Heart left ventricle (tissue), 13 donors: ENCODE measurements at regions not wholly inside any gene's neighbourhood (a gene's known extent, or its start where the extent isn't known, plus 50 kb on each side); places are given as distances from the start of the nearest gene placed in this dataset.

Experiments used
- POLR2A ChIP-seq, 2 donors: fragments of 450-650 bp; IDR thresholded peaks; one replicate each; pipeline ENCODE4 v1.6.1; 2017; ENCODE audit warnings: antibody characterized with exemption in 2 of 2, mild to moderate bottlenecking in 2 of 2, moderate library complexity in 2 of 2
- TF ChIP-seq, protein P1 (sequence below), 12 donors: fragments of 200-600 bp; sonication (generic) in 4 of 12; IDR thresholded peaks; one replicate each; pipeline versions ENCODE4 v1.5.0 to v1.8.0; 2018 to 2022; ENCODE audit warnings: antibody characterized with exemption in 12 of 12, mild to moderate bottlenecking in 5 of 12
- donor health status: ischemic (EF 13 %, LVEDD 7.1; RV severe dilation, severe dysfunction).
- donor health status: DM: no; HTN: yes; CAD: no.
- donor health status: DM: no; HTN: no; CAD: no.
- donor health status: ischemic (EF 25% LVEDD 6.9; RV normal size, moderate dysfunction).
- donor health status: ischemic (EF 25% LVEDD 5.7; RV mildly dilated, moderate dysfunction).
- donor health status: ischemic (EF 35%, LVEDD 5.7; RV mildly dilated, moderate dysfunction).
- donor health status: nonischemic (EF 11% LVEDD 7.7; RV severe dilation, severe dysfunction).
- donor health status: DM: yes; HTN: yes; CAD: no.
- donor health status: PGD.
- donor health status: ischemic (EF 29% LVEDD 5.4; RV normal size, mild dysfunction).
- donor health status: nonischemic (EF 23%, LVEDD 6.1; RV moderate dilation, normal function).

DNA sequence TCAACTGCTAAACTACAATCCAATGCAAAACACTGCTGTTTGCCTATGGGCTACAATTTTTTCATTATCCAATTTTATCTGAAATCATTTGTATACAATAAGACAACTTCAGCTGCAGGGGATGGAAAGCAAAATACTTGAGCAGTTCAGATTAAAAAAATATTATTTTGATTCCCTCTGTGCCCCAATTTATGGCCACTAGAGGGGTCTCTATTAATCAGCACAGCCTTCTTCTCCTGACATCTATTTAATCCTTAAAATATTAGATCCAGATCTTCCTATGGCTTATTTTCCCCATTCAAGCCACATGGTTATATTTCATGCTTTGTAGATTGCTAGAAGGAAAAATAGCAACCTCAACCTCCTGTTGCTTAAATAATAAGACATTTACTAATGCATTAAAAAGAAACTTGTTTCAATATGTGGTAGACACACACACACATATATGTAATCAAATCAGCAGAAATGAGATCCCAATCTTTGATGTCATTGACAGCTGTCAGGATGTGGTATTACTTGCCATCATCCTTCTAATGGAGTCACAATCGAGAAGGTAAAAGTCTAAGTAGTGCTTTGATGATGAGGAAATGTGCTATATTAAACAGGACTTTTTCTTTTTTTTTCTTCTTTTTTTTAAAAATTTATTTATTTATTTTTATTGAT lies 104.2 kb downstream of the P2RY1 start:
- TF ChIP-seq, protein P1, sequence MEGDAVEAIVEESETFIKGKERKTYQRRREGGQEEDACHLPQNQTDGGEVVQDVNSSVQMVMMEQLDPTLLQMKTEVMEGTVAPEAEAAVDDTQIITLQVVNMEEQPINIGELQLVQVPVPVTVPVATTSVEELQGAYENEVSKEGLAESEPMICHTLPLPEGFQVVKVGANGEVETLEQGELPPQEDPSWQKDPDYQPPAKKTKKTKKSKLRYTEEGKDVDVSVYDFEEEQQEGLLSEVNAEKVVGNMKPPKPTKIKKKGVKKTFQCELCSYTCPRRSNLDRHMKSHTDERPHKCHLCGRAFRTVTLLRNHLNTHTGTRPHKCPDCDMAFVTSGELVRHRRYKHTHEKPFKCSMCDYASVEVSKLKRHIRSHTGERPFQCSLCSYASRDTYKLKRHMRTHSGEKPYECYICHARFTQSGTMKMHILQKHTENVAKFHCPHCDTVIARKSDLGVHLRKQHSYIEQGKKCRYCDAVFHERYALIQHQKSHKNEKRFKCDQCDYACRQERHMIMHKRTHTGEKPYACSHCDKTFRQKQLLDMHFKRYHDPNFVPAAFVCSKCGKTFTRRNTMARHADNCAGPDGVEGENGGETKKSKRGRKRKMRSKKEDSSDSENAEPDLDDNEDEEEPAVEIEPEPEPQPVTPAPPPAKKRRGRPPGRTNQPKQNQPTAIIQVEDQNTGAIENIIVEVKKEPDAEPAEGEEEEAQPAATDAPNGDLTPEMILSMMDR (IDR thresholded peaks at IDR 0.05): no peak
- TF ChIP-seq POLR2A (IDR thresholded peaks at IDR 0.05): no peak
